A549 (cell line): ENCODE measurements at regions not wholly inside any gene's neighbourhood (a gene's known extent, or its start where the extent isn't known, plus 50 kb on each side); places are given as distances from the start of the nearest gene placed in this dataset.

ENCODE experiments used
- ATAC-seq, 2 experiments: fragments of 200-7000 bp in 1 of 2; fragments of >200 bp in 1 of 2; cut with Nextera tagmentation in 1 of 2; cut with Tn5 transposase in 1 of 2; 3 replicates each; pipeline versions ENCODE4 v1.8.0 to v1.9.1; 2018 to 2020; ENCODE audit warnings: mild to moderate bottlenecking in 1 of 2, moderate library complexity in 1 of 2
- CTCF ChIA-PET: fragments of 300-600 bp; sonication (Branson Sonifier 250); formaldehyde crosslinking; extraction: SDS; loops from one replicate; lab custom pipeline; 2021; ENCODE audit warnings: antibody characterized with exemption, inconsistent platforms; lab: Yijun Ruan, JAX
- POLR2A ChIA-PET: fragments of 350-600 bp; formaldehyde crosslinking; extraction: SDS; loops from one replicate; lab custom pipeline; 2021; ENCODE audit warnings: antibody characterized with exemption, inconsistent platforms; lab: Yijun Ruan, JAX
- DNase-seq, 2 experiments: peaks; one replicate each; pipeline versions ENCODE4 v3.0.0 to v3.0.0-alpha.2; 2011 to 2016; ENCODE audit warnings: low read depth in 1 of 2, low spot score in 1 of 2
- FAIRE-seq: peaks from 2 replicates; lab custom pipeline; 2011; peaks lifted over from hg19 to GRCh38; lab: Jason Lieb, UNC
- H3K27ac ChIP-seq, 2 experiments: fragments of >200 bp; sonication (Bioruptor Twin); formaldehyde crosslinking; 3 replicates each; pipeline ENCODE4 v1.5.1; 2016 to 2017
- H3K4me1 ChIP-seq: fragments of >200 bp; sonication (Bioruptor Twin); formaldehyde crosslinking; 3 replicates; pipeline ENCODE4 v1.6.1; 2016
- H3K4me2 ChIP-seq: fragments of >200 bp; sonication (Bioruptor Twin); formaldehyde crosslinking; 3 replicates; pipeline ENCODE4 v1.6.1; 2016
- H3K4me3 ChIP-seq: fragments of >200 bp; sonication (Bioruptor Twin); formaldehyde crosslinking; 3 replicates; pipeline ENCODE4 v1.5.1; 2016
- H3K9me3 ChIP-seq: fragments of >200 bp; sonication (Bioruptor Twin); formaldehyde crosslinking; 3 replicates; pipeline ENCODE4 v1.6.1; 2016
- BCL3 ChIP-seq: fragments of >200 bp; sonication (Bioruptor Twin); formaldehyde crosslinking; IDR thresholded peaks from 3 replicates; pipeline ENCODE4 v1.6.1; 2016
- BHLHE40 ChIP-seq: IDR thresholded peaks from 2 replicates; pipeline ENCODE4 v1.6.1; 2012; ENCODE audit warnings: low read depth, low read length, inconsistent platforms
- CBX2 ChIP-seq: fragments of 200-600 bp; sonication (generic); IDR thresholded peaks from 2 replicates; pipeline ENCODE4 v1.6.1; 2016; ENCODE audit warnings: low read depth, mild to moderate bottlenecking, borderline replicate concordance
- CBX8 ChIP-seq: fragments of 200-600 bp; sonication (generic); IDR thresholded peaks from 2 replicates; pipeline ENCODE4 v1.6.1; 2016
- CEBPB ChIP-seq, 2 experiments: fragments of >200 bp in 1 of 2; sonication (Bioruptor Twin) in 1 of 2; formaldehyde crosslinking in 1 of 2; IDR thresholded peaks; 2 replicates each; pipeline ENCODE4 v1.6.1; 2012 to 2016
- EHF ChIP-seq: fragments of 250-450 bp; sonication (Bioruptor Pico); IDR thresholded peaks from 2 replicates; pipeline ENCODE4 v1.5.0; 2020; ENCODE audit warnings: mild to moderate bottlenecking
- EP300 ChIP-seq, 2 experiments: fragments of >200 bp; sonication (Bioruptor Twin); formaldehyde crosslinking; IDR thresholded peaks; 2 replicates in 1 of 2; 3 replicates in 1 of 2; pipeline ENCODE4 v1.6.1; 2016 to 2017
- FOSL2 ChIP-seq, 2 experiments: fragments of 450-650 bp in 1 of 2; fragments of >200 bp in 1 of 2; sonication (Bioruptor Twin) in 1 of 2; formaldehyde crosslinking; IDR thresholded peaks; 2 replicates each; pipeline versions ENCODE4 v1.5.0 to v1.6.1; 2016 to 2020; ENCODE audit warnings: mild to moderate bottlenecking in 1 of 2, moderate library complexity in 1 of 2
- GATA3 ChIP-seq: IDR thresholded peaks from 2 replicates; pipeline ENCODE4 v1.6.1; 2012; ENCODE audit warnings: borderline replicate concordance
- HDAC2 ChIP-seq: fragments of 200-600 bp; sonication (generic); IDR thresholded peaks from 2 replicates; pipeline ENCODE4 v1.6.1; 2016
- HES2 ChIP-seq: fragments of >200 bp; sonication (Bioruptor Twin); formaldehyde crosslinking; IDR thresholded peaks from 2 replicates; pipeline ENCODE4 v1.6.1; 2016
- HMGXB4 ChIP-seq: fragments of 250-450 bp; sonication (Bioruptor Pico); IDR thresholded peaks from 2 replicates; pipeline ENCODE4 v1.5.0; 2021; ENCODE audit warnings: mild to moderate bottlenecking, moderate library complexity, borderline replicate concordance
- HOXB5 ChIP-seq: fragments of 250-450 bp; sonication (Bioruptor Pico); IDR thresholded peaks from 2 replicates; pipeline ENCODE4 v1.5.0; 2020; ENCODE audit warnings: mild to moderate bottlenecking, moderate library complexity
- JUN ChIP-seq, 2 experiments: fragments of >200 bp; sonication (Bioruptor Twin); formaldehyde crosslinking; IDR thresholded peaks; 2 replicates in 1 of 2; 3 replicates in 1 of 2; pipeline ENCODE4 v1.6.1; 2016 to 2017
- KDM1A ChIP-seq: fragments of 200-600 bp; sonication (generic); IDR thresholded peaks from 2 replicates; pipeline ENCODE4 v1.6.1; 2016; ENCODE audit warnings: low read depth, mild to moderate bottlenecking
- KDM5A ChIP-seq: fragments of 200-600 bp; sonication (generic); IDR thresholded peaks from 2 replicates; pipeline ENCODE4 v1.6.1; 2016; ENCODE audit warnings: antibody characterized with exemption, mild to moderate bottlenecking
- MAX ChIP-seq: IDR thresholded peaks from 2 replicates; pipeline ENCODE4 v1.6.1; 2012
- MYC ChIP-seq: IDR thresholded peaks from 2 replicates; pipeline ENCODE4 v1.6.1; 2012; ENCODE audit warnings: mild to moderate bottlenecking, inconsistent platforms, low read length, improper control_type of control experiment, borderline replicate concordance
- PBX3 ChIP-seq: IDR thresholded peaks from 2 replicates; pipeline ENCODE4 v1.6.1; 2012
- PHF8 ChIP-seq: fragments of 200-600 bp; sonication (generic); IDR thresholded peaks from 2 replicates; pipeline ENCODE4 v1.6.1; 2016; ENCODE audit warnings: low read depth, mild to moderate bottlenecking, antibody characterized with exemption, moderate library complexity, borderline replicate concordance
- POLR2AphosphoS2 ChIP-seq: conservative IDR thresholded peaks from 2 replicates; pipeline ENCODE4 v1.6.1; 2012; ENCODE audit warnings: low read length, improper control_type of control experiment, inconsistent platforms
- RARB ChIP-seq: fragments of 250-450 bp; sonication (Bioruptor Pico); IDR thresholded peaks from 2 replicates; pipeline ENCODE4 v1.8.0; 2021; ENCODE audit warnings: mild to moderate bottlenecking, moderate library complexity
- RCOR1 ChIP-seq: fragments of 150-350 bp; IDR thresholded peaks from 2 replicates; pipeline ENCODE4 v1.6.1; 2014; ENCODE audit warnings: antibody characterized with exemption, low read length, low read depth
- RNF2 ChIP-seq: fragments of 200-600 bp; sonication (generic); IDR thresholded peaks from 2 replicates; pipeline ENCODE4 v1.6.1; 2016; ENCODE audit warnings: low read depth, mild to moderate bottlenecking, antibody characterized with exemption, moderate library complexity, borderline replicate concordance
- SMC3 ChIP-seq: fragments of >200 bp; sonication (Bioruptor Twin); formaldehyde crosslinking; IDR thresholded peaks from 3 replicates; pipeline ENCODE4 v1.6.1; 2018; ENCODE audit warnings: inconsistent platforms
- SREBF2 ChIP-seq: fragments of 450-650 bp; IDR thresholded peaks from 2 replicates; pipeline ENCODE4 v1.6.1; 2014; ENCODE audit warnings: mild to moderate bottlenecking, moderate library complexity
- TP53 ChIP-seq: fragments of 250-450 bp; sonication (Bioruptor Pico); IDR thresholded peaks from 2 replicates; pipeline ENCODE4 v1.5.0; 2021; ENCODE audit warnings: mild to moderate bottlenecking, moderate library complexity
- ZC3H11A ChIP-seq: fragments of 450-650 bp; IDR thresholded peaks from 2 replicates; pipeline ENCODE4 v1.6.1; 2014; ENCODE audit warnings: antibody characterized with exemption, mild to moderate bottlenecking
- ZNF302 ChIP-seq: fragments of 250-450 bp; sonication (Bioruptor Pico); IDR thresholded peaks from 2 replicates; pipeline ENCODE4 v1.9.0; 2021; ENCODE audit warnings: inconsistent platforms, mild to moderate bottlenecking, moderate library complexity
- WGBS: methylation state at CpG from one replicate; pipeline ENCODE4 v1.1.6; 2017; ENCODE audit errors: missing lambda C conversion rate; 5-methylcytosine and 5-hydroxymethylcytosine counted together

- H3K4me1 ChIP-seq = no peaks in the 10 kb centered on the region
- H3K27ac ChIP-seq = no peak overlapping the region
- H3K9me3 ChIP-seq = no peaks in the 10 kb centered on the region
- ATAC-seq (no peak), DNase-seq (no peak), FAIRE-seq (no peak)
- TF ChIP-seq FOSL2 (IDR thresholded peaks at IDR 0.05) (no peak), FOSL2 (CRISPR knock-in tag; IDR thresholded peaks at IDR 0.05) (no peak), RARB (CRISPR knock-in tag) (no peak), HOXB5 (CRISPR knock-in tag) (no peak), EP300 (IDR thresholded peaks at IDR 0.05) (no peak), PHF8 (no peak), GATA3 (no peak), EHF (no peak), POLR2AphosphoS2 (no peak), TP53 (CRISPR knock-in tag) (no peak), CBX2 (no peak)
- H3K4me3 ChIP-seq = no peak overlapping the region
- WGBS = 48% methylated on average over 3 of the region's 3 CpGs
- H3K4me2 ChIP-seq = no peak overlapping the region
- ChIA-PET CTCF (interaction anchor here (0.6 kb wide), 1 partner anchor 259 kb away, joined by 3 read pairs; no protein-coding TSS in a partner anchor), POLR2A (no interaction called here)
Observed at GRCh38 chr3:26460985-26461384, 161.6 kb upstream of the LRRC3B start.

GRCh38 chr3:26472345-26472744 is 150.2 kb upstream of the LRRC3B start:
- CTCF ChIA-PET = no interaction called here
- H3K4me3 ChIP-seq = no peak overlapping the region
- no peaks in the 10 kb centered on the region for H3K9me3 ChIP-seq
- POLR2A ChIA-PET = no interaction called here
- FAIRE-seq (no peak), DNase-seq (no peak), ATAC-seq (no peak)
- no peak overlapping the region for H3K27ac ChIP-seq
- TF ChIP-seq GATA3 = no peak
- TF ChIP-seq PBX3 = no peak
- TF ChIP-seq KDM1A = no peak
- no peak for TF ChIP-seq CEBPB (IDR thresholded peaks at IDR 0.05)
- TF ChIP-seq MYC = no peak
- TF ChIP-seq HMGXB4 (CRISPR knock-in tag) = no peak
- TF ChIP-seq HDAC2 = no peak
- no peak for TF ChIP-seq SMC3
- TF ChIP-seq POLR2AphosphoS2 = no peak
- no peak for TF ChIP-seq BCL3
- TF ChIP-seq ZC3H11A = no peak
- TF ChIP-seq KDM5A = no peak
- no peak for TF ChIP-seq RCOR1
- TF ChIP-seq HOXB5 (CRISPR knock-in tag) = no peak
- no peak for TF ChIP-seq SREBF2
- no peak overlapping the region for H3K4me2 ChIP-seq
- H3K4me1 ChIP-seq = no peaks in the 10 kb centered on the region
- WGBS = 50% methylated on average over 6 of the region's 6 CpGs

- CTCF ChIA-PET = no interaction called here
- ATAC-seq = no peak
- TF ChIP-seq BHLHE40 (no peak), EHF (no peak), HES2 (no peak), CBX8 (no peak), FOSL2 (IDR thresholded peaks at IDR 0.05) (no peak), FOSL2 (CRISPR knock-in tag; IDR thresholded peaks at IDR 0.05) (no peak), KDM1A (no peak), KDM5A (no peak), RNF2 (no peak), CBX2 (no peak), MAX (no peak), JUN (IDR thresholded peaks at IDR 0.05) (no peak), ZNF302 (no peak), SREBF2 (no peak), RCOR1 (no peak)
Observed at GRCh38 chr3:26474706-26475105, 147.9 kb upstream of the LRRC3B start.

More at GRCh38 chr3:26474706-26475105, 147.9 kb upstream of the LRRC3B start:
- Histone ChIP-seq H3K9me3 (no peaks in the 10 kb centered on the region), H3K4me1 (no peaks in the 10 kb centered on the region), H3K27ac (no peak overlapping the region), H3K4me3 (no peak overlapping the region), H3K4me2 (no peak overlapping the region)
- FAIRE-seq = no peak
- DNase-seq = no peak
- POLR2A ChIA-PET = no interaction called here
- 10% methylated on average over 3 of the region's 3 CpGs for WGBS
